ENCODE measurements at regions not wholly inside any gene's neighbourhood (a gene's known extent, or its start where the extent isn't known, plus 50 kb on each side); places are given as distances from the start of the nearest gene placed in this dataset.

DNA sequence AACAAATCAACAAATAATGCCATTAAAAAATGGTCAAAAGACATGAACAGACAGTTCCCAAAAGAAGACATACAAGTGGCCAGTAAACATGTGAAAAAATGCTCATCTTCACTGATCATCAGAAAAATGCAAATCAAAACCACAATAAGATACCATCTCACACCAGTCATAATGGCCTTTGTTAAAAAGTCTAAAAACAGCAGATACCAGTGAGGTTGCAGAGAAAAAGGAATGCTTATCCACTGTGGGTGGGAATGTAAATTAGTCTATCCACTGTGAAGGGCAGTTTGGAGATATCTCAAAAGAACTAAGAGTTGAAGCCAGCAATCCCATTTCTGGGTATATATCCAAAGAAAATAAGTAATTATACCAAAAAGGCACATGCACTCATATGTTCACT is 668.1 kb upstream of the CPEB2 start:
- no peak overlapping the region for H3K27ac Mint-ChIP-seq (ENCODE audit: unreplicated experiment)
- TF ChIP-seq, protein P1, sequence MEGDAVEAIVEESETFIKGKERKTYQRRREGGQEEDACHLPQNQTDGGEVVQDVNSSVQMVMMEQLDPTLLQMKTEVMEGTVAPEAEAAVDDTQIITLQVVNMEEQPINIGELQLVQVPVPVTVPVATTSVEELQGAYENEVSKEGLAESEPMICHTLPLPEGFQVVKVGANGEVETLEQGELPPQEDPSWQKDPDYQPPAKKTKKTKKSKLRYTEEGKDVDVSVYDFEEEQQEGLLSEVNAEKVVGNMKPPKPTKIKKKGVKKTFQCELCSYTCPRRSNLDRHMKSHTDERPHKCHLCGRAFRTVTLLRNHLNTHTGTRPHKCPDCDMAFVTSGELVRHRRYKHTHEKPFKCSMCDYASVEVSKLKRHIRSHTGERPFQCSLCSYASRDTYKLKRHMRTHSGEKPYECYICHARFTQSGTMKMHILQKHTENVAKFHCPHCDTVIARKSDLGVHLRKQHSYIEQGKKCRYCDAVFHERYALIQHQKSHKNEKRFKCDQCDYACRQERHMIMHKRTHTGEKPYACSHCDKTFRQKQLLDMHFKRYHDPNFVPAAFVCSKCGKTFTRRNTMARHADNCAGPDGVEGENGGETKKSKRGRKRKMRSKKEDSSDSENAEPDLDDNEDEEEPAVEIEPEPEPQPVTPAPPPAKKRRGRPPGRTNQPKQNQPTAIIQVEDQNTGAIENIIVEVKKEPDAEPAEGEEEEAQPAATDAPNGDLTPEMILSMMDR (IDR thresholded peaks at IDR 0.05; ENCODE audit: unreplicated experiment): no peak
- H3K27me3 Mint-ChIP-seq (ENCODE audit: unreplicated experiment): no peaks in the 10 kb centered on the region
- H3K36me3 Mint-ChIP-seq (ENCODE audit: low read depth, unreplicated experiment): no peaks in the 10 kb centered on the region
- DNase-seq (ENCODE audit: low spot score): no peak
- no peak overlapping the region for H3K4me3 Mint-ChIP-seq (ENCODE audit: unreplicated experiment)
- H3K4me1 Mint-ChIP-seq (ENCODE audit: unreplicated experiment): peaks cover 6% of the 10 kb centered on the region
- no peaks in the 10 kb centered on the region for H3K9me3 Mint-ChIP-seq (ENCODE audit: unreplicated experiment)

DNA sequence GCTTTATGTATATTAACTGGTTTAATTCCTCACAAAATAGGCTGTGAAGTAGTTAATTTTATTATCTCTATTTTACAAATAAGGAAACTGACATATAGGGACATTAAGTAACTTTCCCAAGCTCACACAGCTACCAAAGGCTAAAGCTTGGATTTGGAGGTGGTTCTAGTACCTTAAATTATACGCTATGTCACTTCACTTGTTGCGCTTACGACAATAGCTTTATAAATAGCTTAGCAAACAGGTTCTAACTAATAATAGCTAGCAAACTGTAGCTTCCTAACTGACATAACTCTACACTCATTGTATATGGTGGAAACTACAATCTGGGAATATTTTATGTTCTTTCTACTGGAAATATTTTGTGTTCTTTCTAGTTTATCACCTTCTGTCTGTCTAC is 666.4 kb upstream of the CPEB2 start:
- Mint-ChIP-seq H3K27me3 (ENCODE audit: unreplicated experiment) (no peaks in the 10 kb centered on the region), H3K4me3 (ENCODE audit: unreplicated experiment) (no peak overlapping the region), H3K36me3 (ENCODE audit: low read depth, unreplicated experiment) (no peaks in the 10 kb centered on the region), H3K4me1 (ENCODE audit: unreplicated experiment) (peaks cover 6% of the 10 kb centered on the region), H3K27ac (ENCODE audit: unreplicated experiment) (no peak overlapping the region), H3K9me3 (ENCODE audit: unreplicated experiment) (no peaks in the 10 kb centered on the region)
- no peak for DNase-seq (ENCODE audit: low spot score)
- TF ChIP-seq, protein P1 (IDR thresholded peaks at IDR 0.05; ENCODE audit: unreplicated experiment): no peak

DNA sequence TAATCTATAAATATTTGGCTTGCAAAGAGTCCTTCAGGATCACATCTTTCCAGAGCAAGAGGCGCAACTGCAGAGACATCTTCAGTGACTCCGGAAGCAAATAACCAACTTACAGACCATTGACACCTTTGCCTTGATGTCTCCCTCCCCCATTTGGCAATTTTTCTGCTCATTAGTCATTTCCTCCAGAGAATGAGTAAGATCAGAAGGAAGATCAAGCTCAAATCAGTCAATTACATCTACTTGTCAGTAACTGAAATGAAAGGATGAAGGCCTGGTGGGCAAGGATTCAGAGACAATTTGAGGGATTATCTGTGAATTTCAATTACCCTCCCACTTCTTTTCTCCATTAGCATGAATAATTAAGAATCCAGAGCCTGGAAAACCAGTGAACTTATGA is 665.6 kb upstream of the CPEB2 start:
- no peaks in the 10 kb centered on the region for H3K36me3 Mint-ChIP-seq (ENCODE audit: low read depth, unreplicated experiment)
- H3K27ac Mint-ChIP-seq (ENCODE audit: unreplicated experiment): no peak overlapping the region
- DNase-seq (ENCODE audit: low spot score): no peak
- peaks cover 6% of the 10 kb centered on the region for H3K4me1 Mint-ChIP-seq (ENCODE audit: unreplicated experiment)
- H3K27me3 Mint-ChIP-seq (ENCODE audit: unreplicated experiment): no peaks in the 10 kb centered on the region
- H3K9me3 Mint-ChIP-seq (ENCODE audit: unreplicated experiment): no peaks in the 10 kb centered on the region
- H3K4me3 Mint-ChIP-seq (ENCODE audit: unreplicated experiment): no peak overlapping the region
- TF ChIP-seq, protein P1 (IDR thresholded peaks at IDR 0.05; ENCODE audit: unreplicated experiment): no peak

DNA sequence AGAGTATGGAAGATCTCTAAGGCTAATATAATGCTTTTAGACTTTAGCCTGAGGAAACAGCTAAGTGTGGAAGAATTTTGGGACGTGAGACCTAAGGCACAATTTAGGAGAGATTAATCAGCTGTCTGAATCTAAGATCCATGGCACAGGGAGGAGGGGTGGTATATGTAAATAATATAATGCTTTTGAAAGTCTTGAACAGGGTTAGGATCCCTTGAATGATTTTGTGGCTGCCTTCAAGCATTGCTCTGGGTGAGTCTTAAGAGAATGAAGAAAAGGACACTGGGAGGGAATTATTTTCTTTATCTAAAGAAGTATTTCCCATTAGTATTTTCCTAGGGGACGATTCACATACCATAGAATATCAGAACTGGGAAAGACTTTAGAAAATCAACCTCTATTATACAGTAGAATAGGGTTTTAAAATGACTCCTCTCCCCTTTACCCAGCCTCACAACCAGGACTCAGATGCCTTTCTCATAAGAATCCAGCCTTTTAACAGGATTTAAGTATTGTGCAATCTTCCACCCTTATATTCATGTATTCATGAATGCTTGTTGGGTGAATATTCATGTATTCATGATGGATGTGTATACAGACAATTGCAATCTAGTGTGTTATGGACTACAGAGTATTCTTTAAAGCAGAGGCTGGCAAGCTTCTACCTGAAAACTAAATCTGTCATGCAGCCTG is 664.2 kb upstream of the CPEB2 start:
- DNase-seq (ENCODE audit: low spot score): no peak
- Mint-ChIP-seq H3K27ac (ENCODE audit: unreplicated experiment) (no peak overlapping the region), H3K4me3 (ENCODE audit: unreplicated experiment) (no peak overlapping the region), H3K9me3 (ENCODE audit: unreplicated experiment) (no peaks in the 10 kb centered on the region), H3K27me3 (ENCODE audit: unreplicated experiment) (no peaks in the 10 kb centered on the region), H3K36me3 (ENCODE audit: low read depth, unreplicated experiment) (no peaks in the 10 kb centered on the region), H3K4me1 (ENCODE audit: unreplicated experiment) (peaks cover 6% of the 10 kb centered on the region)
- TF ChIP-seq, protein P1 (IDR thresholded peaks at IDR 0.05; ENCODE audit: unreplicated experiment): no peak

DNA sequence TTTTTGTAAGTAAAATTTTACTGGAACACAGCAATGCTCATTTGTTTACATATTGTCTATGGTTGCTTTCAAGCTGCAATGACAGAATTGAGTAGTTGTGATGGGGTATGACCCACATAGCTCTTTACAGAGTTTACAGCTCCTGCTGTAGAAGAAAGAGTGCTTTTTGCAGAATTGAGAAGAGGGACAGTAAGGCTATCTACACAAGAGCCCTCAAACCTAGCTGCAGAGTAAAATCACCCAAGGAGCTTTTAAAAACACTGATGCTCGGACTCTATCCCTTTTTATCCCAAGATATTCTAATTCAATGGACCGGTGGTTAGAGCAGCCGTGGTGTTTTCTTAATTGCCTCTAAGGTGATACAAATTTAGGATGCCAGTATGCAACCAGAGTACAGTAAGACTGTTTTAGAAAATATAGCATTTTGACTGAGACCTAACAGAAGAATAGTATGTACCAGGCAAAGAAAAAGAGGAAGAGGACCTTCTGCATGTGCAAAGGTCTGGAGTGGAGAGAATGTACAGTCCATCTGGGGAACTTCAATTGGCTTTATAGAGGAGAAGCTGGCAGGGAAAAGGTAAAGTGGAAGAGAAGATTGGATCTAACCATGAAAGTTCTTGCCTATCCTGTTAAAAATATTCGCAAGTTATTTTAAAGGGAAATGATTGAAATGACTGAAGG is 663.6 kb upstream of the CPEB2 start:
- Mint-ChIP-seq H3K4me3 (ENCODE audit: unreplicated experiment) (no peak overlapping the region), H3K27ac (ENCODE audit: unreplicated experiment) (no peak overlapping the region), H3K36me3 (ENCODE audit: low read depth, unreplicated experiment) (no peaks in the 10 kb centered on the region), H3K27me3 (ENCODE audit: unreplicated experiment) (no peaks in the 10 kb centered on the region), H3K4me1 (ENCODE audit: unreplicated experiment) (peaks cover 6% of the 10 kb centered on the region), H3K9me3 (ENCODE audit: unreplicated experiment) (no peaks in the 10 kb centered on the region)
- TF ChIP-seq, protein P1 (IDR thresholded peaks at IDR 0.05; ENCODE audit: unreplicated experiment): no peak
- no peak for DNase-seq (ENCODE audit: low spot score)
